ENCODE measurements at regions not wholly inside any gene's neighbourhood (a gene's known extent, or its start where the extent isn't known, plus 50 kb on each side); places are given as distances from the start of the nearest gene placed in this dataset.
A peak's percentile ranks its signal among the peaks of the same experiment; 100 is the strongest.

DNA sequence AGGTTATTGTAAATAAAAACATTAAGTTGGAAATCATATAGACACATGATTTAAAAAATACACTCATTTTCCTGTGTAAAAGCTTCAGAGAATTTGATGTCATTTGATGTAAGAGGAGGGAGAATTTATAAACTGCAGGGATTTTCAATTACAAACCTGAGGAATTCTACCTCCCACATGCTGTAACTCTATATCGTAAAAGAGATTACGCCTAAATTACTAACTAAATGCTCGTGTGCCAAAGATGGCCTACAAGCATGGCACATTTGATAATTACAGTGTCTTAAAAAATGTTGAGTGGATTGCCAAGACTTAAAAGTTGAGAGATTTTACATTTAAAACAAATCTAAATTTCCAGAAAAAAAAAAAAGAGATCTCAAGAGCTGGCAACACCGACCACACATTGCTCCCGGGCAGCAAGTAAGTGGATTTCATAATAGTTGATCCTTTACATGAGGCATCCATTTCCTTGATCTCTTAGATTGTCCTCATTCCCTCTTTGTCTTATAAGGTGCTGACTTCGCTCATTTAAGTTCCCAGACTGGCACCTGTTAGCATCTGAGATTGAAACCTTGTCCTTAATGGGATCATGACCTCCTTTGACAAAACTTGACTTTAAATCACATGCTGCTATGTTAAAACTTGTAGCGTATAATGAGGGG lies 840.3 kb upstream of the ZEB2 start:
- no peak for DNase-seq
- in situ Hi-C loops (cut with HindIII; ENCODE audit: low pct_ligation_motif_present, low pct_unique_long_range_greater_than_20kb, low sequenced_read_pairs), result no loop called here

DNA sequence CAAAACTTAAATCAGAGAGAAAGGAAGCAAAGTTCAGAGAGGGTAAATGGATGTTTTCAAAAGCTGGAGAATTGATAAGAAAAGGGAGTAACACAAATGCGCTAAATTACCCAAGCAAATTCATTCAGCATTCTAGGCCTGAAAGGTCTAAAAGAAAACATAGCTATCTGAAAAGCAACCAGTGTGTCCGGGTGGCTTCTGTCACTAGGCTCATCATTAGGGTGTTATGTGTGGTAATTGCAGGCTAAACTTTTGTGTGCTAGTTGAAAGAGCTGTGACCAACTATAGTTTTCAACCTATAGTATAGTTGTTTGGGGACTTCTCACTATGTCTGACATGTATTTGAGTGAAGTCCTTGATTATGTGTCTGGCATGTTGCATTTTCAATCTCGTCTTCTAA lies 839.6 kb upstream of the ZEB2 start:
- DNase-seq, result no peak
- in situ Hi-C loops (cut with HindIII; ENCODE audit: low pct_ligation_motif_present, low pct_unique_long_range_greater_than_20kb, low sequenced_read_pairs), result no loop called here

DNA sequence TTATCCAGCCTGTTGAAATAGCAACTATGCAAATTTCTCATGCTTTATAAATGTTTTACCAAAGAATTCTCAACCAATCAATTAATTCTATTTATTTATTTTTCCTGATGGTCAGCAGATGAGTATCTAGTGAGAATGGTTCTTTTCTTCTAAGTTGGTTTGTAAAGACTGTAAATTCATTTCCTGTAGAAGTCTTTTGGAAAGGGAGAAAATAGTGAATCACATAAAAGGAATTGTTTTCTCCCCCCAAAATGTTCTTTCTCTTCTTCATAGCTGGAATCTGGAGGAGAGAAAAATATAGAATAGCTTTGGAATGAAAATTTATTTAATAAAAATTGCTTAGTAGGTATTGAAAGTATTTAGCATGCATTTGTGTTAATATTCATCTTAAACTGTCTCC lies 836.1 kb upstream of the ZEB2 start:
- in situ Hi-C loops (cut with HindIII; ENCODE audit: low pct_ligation_motif_present, low pct_unique_long_range_greater_than_20kb, low sequenced_read_pairs), result no loop called here
- no peak for DNase-seq

DNA sequence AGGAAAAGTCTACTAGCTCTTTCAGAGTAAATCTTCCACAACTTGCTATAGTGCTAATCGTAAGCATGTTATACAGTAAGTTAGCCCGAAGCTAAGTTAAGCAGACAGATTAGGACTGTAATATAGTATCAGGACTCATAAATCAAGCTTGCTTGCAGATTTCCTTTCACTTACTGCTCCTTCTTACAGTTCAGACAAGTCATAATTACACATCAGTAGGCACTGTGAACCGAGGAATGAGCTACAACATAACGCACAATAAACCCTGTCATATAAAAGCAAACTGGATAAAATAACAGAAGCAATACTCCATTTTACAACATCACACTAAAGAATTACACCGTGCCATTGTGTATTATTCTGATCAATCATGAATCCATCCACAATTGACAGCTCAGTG lies 832.6 kb upstream of the ZEB2 start:
- in situ Hi-C loops (cut with HindIII; ENCODE audit: low pct_ligation_motif_present, low pct_unique_long_range_greater_than_20kb, low sequenced_read_pairs), result no loop called here
- no peak for DNase-seq

DNA sequence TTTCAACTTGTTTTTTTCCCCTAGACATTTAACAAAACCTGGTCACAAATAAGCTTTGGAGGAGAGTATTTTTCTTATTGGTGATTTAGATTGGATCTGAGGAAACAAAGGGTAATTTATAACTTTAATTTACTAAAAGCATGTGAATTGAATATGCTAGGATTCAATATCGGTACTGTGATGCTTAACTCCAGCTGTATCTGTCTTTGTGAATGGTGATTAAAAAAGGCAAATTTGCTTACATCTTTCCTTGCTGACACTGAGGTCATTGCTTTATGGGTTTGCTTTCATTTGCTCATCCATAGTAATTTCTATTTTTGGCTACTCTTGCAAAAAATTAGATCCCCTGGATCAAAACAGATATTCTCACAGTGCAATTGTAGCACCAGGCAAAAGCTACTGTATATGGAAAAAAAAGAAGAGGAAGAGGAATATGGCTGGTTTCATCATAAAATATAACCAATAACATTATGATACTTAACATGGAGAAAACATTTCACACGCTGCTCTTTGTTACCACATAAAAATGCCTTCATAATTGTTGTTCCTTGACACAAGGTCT lies 832.0 kb upstream of the ZEB2 start:
- no peak for DNase-seq
- in situ Hi-C loops (cut with HindIII; ENCODE audit: low pct_ligation_motif_present, low pct_unique_long_range_greater_than_20kb, low sequenced_read_pairs), result no loop called here

DNA sequence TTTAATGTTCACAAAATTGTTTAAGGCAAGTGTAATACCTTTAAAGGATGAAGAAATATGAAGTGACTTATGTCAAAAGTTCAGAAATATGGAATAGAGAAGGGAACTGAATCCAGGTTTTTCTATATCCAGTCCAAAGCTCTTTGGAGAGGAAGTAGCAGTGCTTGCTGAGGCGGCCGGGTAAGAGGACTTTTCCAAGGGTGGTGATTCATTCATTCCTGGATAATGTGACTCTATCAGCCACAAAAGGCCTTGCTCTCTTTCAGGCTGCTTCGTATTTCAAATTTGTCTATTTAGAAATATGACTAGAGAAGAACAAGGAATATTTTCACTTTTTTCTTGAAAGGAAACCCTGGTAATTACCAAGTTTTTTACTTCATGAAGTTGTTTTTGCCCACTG lies 830.1 kb upstream of the ZEB2 start:
- in situ Hi-C loops (cut with HindIII; ENCODE audit: low pct_ligation_motif_present, low pct_unique_long_range_greater_than_20kb, low sequenced_read_pairs), result no loop called here
- no peak for DNase-seq

DNA sequence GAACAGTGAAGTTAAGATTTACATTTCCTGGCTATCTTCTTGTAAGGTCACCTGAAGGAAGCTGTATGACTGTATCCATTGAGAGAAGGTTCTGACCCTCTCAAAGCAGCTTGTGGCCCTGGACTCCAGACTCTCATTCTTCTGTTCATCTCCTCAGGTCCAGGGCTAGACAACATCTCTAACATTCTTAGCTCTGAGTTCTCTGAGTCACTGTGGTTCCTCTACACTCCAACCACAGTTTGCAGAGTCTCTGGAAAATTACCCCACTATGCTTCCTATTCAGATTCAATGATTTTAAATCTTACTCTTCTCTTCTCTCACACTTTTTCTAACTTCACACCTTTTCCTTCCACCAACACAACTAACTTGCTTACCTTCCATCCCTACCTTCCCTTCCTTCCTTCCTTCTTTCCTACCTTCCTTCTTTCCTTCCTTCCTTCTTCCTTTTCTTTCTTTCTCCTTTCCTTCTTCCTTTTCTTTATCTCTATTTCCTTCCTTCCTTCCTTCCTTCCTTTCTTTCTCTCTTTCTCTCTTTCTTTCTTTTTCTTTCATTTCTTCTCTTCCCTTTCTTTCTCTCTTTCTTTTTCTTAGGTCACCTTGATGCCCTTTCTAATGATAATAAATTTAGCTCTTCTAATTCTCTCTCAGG lies 824.3 kb upstream of the ZEB2 start:
- in situ Hi-C loops (cut with HindIII; ENCODE audit: low pct_ligation_motif_present, low pct_unique_long_range_greater_than_20kb, low sequenced_read_pairs), result no loop called here
- DNase-seq, result no peak

DNA sequence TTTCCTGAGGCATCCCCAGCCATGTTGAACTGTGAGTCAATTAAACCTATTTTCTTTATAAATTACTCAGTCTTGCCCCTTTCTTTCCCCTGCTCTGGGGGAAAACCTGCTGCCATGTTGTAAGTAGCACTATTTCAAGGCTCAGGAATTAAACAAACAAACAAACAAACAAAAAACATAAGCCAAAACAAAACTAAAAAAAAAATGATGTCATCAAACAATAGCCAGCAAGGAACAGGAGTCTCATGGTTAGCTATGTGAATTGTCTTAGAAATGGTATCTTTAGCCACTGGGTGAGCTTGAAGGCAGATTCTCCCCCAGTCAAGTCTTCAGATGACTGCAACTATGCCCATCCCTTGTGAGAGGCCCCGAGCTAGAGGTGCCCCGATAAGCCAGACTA lies 823.4 kb upstream of the ZEB2 start:
- no peak for DNase-seq
- in situ Hi-C loops (cut with HindIII; ENCODE audit: low pct_ligation_motif_present, low pct_unique_long_range_greater_than_20kb, low sequenced_read_pairs), result no loop called here

DNA sequence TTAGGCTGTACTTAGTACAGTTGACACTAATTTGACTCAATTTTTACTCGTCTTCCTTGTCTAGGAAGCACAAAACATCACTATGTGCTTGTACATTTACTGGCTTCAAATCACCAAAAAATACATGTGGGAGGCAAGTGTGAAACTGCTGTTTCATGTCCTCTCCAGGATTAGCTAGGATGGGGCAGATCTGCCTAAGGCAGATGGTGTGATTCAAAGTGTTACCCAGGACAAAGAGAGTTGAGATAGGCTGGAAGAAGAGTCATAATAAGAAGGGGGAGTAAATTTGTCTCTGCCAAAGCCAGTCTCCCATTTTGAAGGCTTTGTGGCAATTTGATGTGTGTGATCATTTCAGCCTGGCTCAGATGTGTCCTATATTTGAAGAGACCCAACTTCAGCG lies 821.6 kb upstream of the ZEB2 start:
- in situ Hi-C loops (cut with HindIII; ENCODE audit: low pct_ligation_motif_present, low pct_unique_long_range_greater_than_20kb, low sequenced_read_pairs), result no loop called here

DNA sequence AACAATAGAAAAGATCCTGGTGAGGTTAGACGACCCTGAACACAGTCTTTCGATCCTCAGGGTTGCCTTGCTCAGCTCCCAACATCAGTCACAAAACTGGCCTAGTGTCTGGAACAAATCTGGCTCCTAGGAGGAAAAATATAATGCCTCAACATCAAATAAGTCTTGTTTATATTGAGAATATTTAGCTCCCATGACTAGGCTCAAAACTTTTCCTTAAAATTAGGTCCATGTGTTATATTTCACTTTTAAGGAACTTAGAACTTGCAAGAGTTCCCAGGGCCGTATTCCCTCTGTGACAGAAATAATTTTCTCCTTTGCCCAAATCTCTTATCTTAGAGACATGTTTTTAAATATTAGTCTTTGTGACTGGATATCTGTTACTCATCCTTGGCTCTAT lies 819.7 kb upstream of the ZEB2 start:
- in situ Hi-C loops (cut with HindIII; ENCODE audit: low pct_ligation_motif_present, low pct_unique_long_range_greater_than_20kb, low sequenced_read_pairs), result no loop called here

More for the DNA sequence above, 821.6 kb upstream of the ZEB2 start:
- no peak for DNase-seq

DNA sequence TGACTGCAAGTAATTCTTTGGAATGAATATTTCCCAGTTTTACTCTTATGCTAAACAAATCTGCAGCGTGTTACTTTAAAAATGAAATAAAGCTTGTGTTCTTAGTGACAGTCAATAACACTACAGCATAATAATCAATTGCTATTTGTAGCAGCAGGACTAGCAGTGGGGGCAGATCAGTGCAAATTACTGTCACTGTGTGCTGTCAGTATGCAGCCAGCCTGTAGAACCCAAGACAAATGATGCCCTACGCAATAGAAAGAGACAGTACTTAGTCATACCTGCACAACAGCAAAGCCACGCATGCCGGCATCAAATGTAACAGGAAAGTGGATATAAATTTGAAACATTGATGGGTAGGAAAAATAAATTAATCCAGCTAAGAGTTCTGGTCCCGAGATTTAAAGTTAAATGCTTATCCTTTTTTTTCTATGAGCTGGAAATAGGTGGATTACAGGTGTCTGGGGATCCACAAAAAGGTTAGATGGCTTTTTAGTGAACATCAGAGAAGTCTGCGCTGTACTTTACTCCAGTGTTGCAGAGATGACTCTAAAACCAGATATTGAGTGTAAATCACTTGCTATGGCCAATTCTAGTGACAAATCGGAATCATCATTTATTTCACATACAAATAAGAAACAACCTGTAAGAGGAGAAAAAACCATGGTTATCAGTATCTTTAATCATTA lies 812.4 kb upstream of the ZEB2 start:
- no peak for DNase-seq
- in situ Hi-C loops (cut with HindIII; ENCODE audit: low pct_ligation_motif_present, low pct_unique_long_range_greater_than_20kb, low sequenced_read_pairs), result no loop called here

More for the DNA sequence above, 819.7 kb upstream of the ZEB2 start:
- no peak for DNase-seq

DNA sequence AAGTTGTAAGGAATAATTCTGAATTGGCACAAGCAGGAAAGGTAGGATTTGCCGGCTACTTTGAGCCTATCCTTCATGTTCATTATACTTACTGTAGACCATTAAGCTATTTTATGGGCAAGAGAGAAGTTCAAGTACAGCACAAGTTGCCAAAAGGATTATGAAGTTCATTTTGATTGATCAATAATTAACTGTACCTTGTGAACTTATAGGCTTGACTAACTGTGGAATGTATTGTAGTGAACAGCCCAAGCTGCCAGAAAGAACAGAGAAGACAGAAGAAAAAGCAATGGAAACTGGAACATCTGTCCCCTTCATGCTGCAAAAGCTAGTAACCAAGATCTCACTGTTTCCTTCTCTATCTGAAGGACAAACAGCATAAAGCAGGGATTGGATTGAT lies 810.1 kb upstream of the ZEB2 start:
- DNase-seq, result peak; percentile 41
- in situ Hi-C loops (cut with HindIII; ENCODE audit: low pct_ligation_motif_present, low pct_unique_long_range_greater_than_20kb, low sequenced_read_pairs), result no loop called here

DNA sequence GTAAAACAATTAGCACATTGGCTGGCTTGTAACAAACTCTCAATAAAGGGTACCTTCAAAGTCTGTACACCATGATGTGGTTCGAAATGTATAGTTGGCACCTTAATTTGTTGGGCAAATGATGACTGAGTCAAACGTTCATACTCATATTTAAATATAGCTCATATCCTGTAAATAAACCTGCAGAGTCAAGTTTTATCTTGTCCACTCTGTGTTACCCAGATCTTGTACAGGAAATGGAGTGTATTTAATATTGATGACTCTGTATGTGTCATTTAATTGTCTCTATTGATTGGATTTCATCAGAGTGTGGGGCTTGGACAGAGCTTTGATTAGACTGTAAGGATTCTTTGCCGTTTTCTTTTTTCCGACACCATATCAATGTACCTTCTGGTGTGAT lies 805.6 kb upstream of the ZEB2 start:
- no peak for DNase-seq
- in situ Hi-C loops (cut with HindIII; ENCODE audit: low pct_ligation_motif_present, low pct_unique_long_range_greater_than_20kb, low sequenced_read_pairs), result no loop called here

DNA sequence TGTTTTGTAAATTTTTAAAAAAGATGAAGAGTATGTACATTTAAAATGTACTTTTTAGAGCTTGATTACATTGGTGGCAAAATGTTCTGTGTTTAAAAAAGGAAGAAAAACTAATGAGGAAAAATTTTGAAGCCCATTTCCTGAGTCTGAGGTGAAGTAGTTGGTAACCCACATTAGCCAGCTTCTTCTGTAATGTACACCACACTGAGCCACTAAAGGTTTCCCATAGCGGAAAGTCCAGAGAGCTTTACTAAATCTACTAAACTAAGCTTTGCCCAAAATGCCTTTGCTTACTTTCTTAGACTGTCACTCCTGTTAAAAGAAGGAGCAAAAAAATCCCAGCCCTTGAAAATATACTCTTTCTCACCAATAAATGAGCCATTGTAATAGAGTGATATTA lies 804.8 kb upstream of the ZEB2 start:
- in situ Hi-C loops (cut with HindIII; ENCODE audit: low pct_ligation_motif_present, low pct_unique_long_range_greater_than_20kb, low sequenced_read_pairs), result no loop called here
- DNase-seq, result no peak

DNA sequence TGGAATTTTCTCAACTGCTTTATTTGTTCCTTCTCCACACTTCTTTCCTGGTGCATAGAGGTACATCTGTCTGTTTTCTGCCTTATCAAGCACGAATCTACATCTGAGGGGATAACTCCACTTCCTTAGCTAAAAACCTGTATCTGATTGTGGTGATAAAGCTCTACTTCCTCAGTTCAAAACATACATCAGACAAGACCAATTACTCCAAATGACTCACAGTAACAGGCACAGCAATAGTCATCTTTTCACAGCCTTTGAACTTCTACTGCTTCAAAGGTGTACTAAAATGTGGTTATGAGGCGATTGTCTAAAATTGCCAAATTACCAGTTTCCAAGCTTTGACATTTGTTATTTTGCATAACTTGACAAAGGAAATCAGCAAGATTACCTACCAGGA lies 803.6 kb upstream of the ZEB2 start:
- DNase-seq, result no peak
- in situ Hi-C loops (cut with HindIII; ENCODE audit: low pct_ligation_motif_present, low pct_unique_long_range_greater_than_20kb, low sequenced_read_pairs), result no loop called here

DNA sequence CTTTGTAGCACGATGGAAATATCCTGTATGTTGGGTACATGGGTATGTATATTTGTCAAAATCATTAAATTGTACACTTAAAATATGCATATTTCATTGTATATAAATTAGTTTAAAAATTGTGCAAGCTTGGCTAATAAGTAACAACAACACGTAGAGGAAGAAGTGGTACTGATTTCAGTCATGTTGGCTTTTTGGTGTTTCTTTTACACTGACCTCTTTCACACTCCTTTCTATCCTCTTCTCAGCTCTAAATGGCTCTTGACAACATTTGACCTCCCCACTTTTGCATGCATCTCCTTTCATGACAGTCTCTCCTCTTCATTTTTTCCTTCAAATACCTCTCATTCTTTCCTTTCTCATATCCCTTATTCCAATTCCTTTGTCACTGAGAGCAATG lies 801.4 kb upstream of the ZEB2 start:
- in situ Hi-C loops (cut with HindIII; ENCODE audit: low pct_ligation_motif_present, low pct_unique_long_range_greater_than_20kb, low sequenced_read_pairs), result no loop called here
- DNase-seq, result no peak

DNA sequence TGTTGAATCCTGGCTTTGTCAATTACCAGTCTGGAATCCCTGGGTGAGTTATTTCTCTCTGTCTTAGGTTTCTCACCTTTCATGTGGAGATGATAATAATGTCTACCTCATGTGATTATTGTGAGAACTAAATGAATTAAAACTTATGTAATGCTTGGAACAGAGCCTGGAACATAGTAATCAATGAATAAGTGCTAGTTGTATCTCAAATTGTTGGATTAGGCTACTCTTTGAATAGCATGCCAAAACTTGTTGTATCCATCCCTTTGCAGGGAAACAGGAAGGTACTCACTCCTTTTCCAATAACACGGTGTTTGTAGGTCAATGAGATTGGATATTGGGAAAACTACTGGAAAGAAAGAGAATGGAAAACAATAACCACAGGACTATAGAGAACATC lies 796.6 kb upstream of the ZEB2 start:
- no peak for DNase-seq
- in situ Hi-C loops (cut with HindIII; ENCODE audit: low pct_ligation_motif_present, low pct_unique_long_range_greater_than_20kb, low sequenced_read_pairs), result no loop called here

DNA sequence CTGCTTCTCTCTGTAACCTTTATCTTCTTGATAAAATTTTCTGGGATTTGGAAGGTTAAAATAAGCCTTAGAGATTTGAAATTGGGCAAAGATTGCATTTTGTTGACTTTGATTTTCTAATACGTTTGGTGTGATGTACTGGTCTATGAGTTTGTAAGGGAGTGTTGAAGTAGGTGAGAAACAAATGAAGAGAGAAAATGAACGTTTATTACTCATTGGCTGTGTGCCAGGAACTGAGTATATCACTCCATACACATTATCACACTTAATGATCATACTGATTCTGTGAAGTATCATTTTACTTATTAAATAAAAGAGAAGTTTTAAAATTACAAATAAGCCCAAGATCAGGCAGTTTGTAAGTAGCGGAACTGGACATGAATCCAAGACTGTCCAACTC lies 795.1 kb upstream of the ZEB2 start:
- no peak for DNase-seq
- in situ Hi-C loops (cut with HindIII; ENCODE audit: low pct_ligation_motif_present, low pct_unique_long_range_greater_than_20kb, low sequenced_read_pairs), result no loop called here

DNA sequence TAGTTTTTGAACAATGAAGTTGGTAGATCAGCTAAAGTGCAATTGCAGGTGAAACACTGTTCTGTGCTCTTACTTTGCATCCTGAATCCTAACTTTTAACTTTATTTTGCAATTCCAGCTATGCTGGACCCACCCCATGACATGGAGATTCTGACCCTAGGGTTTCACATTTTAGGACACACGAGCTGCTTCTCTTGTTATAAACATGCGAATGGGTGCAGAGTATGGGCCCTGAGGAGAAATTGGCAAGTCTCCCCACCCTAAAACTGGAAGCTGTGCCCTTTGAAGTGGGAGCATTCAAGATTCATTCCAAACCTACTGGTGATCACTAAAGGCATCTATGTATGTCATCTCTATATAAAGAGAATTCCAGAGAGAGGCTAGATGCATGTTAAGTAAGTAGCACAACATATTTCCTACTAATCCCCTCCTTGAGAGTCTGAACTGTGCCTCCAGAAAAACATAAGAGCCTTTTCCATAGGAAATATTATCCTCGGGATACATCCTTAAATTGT lies 794.3 kb upstream of the ZEB2 start:
- in situ Hi-C loops (cut with HindIII; ENCODE audit: low pct_ligation_motif_present, low pct_unique_long_range_greater_than_20kb, low sequenced_read_pairs), result no loop called here
- no peak for DNase-seq

DNA sequence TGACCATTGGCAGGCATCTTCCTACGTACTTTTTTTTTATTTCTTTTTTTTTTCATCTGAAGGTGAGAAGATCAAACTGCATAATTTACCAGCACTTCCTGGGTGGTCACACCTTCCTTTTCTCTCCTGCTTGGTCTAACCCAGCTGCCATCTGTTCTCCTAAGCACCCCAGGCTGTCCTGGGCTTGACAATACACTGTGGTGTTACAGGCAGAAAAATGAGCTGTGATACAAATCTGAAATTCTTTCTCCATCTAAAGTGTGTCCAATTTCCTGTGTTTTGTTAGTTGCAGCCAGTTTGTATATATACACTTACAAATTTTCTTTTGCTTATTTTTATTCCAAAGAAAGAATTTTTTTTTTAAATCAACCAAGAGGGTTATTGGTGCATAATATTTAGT lies 786.0 kb upstream of the ZEB2 start:
- no peak for DNase-seq
- in situ Hi-C loops (cut with HindIII; ENCODE audit: low pct_ligation_motif_present, low pct_unique_long_range_greater_than_20kb, low sequenced_read_pairs), result no loop called here
